B cell (primary cell): ENCODE measurements at regions not wholly inside any gene's neighbourhood (a gene's known extent, or its start where the extent isn't known, plus 50 kb on each side); places are given as distances from the start of the nearest gene placed in this dataset.

ENCODE experiments used
- ATAC-seq: fragments of 200-7000 bp; cut with Tn5 transposase; one replicate; pipeline ENCODE4 v1.10.0; 2021; ENCODE audit warnings: low read depth, mild to moderate bottlenecking, moderate number of reproducible peaks, moderate library complexity
- CTCF ChIA-PET: fragments of 350-600 bp; sonication (Branson Sonifier 250); formaldehyde crosslinking; loops from one replicate; lab custom pipeline; 2021; ENCODE audit warnings: antibody characterized with exemption, inconsistent platforms; lab: Charles Lee
- POLR2A ChIA-PET: fragments of 350-600 bp; sonication (Branson Sonifier 250); formaldehyde crosslinking; loops from one replicate; lab custom pipeline; 2021; ENCODE audit warnings: antibody characterized with exemption; lab: Charles Lee
- DNase-seq: peaks from one replicate; pipeline ENCODE4 v3.0.0; 2013
- H2AFZ ChIP-seq: 2 replicates; pipeline ENCODE4 v1.6.1; 2012; ENCODE audit warnings: mild to moderate bottlenecking, low read depth, low read length; ENCODE audit not compliant: insufficient read depth, poor library complexity, severe bottlenecking
- H3K27ac ChIP-seq, 2 donors: 1 replicate in 1 of 2; 2 replicates in 1 of 2; pipeline ENCODE4 v1.5.1; 2012 to 2013; ENCODE audit warnings: low read length in 2 of 2, mild to moderate bottlenecking in 2 of 2, moderate library complexity in 1 of 2
- H3K27me3 ChIP-seq, 4 experiments: fragments of 200-600 bp in 1 of 4; sonication (generic) in 1 of 4; replicated peaks in 1 of 4; 1 replicate in 2 of 4; 2 replicates in 2 of 4; pipeline versions ENCODE4 v1.6.1 to v1.7.0; 2013 to 2016; ENCODE audit warnings: low read length in 3 of 4, mild to moderate bottlenecking in 2 of 4, mixed read lengths in 1 of 4, moderate library complexity in 1 of 4; ENCODE audit not compliant: insufficient read depth in 4 of 4, control insufficient read depth in 3 of 4; ENCODE audit errors: control extremely low read depth in 1 of 4
- H3K36me3 ChIP-seq, 2 experiments: replicated peaks in 1 of 2; 1 replicate in 1 of 2; 2 replicates in 1 of 2; pipeline versions ENCODE4 v1.6.1 to v1.7.1; 2013; ENCODE audit warnings: low read length in 1 of 2; ENCODE audit not compliant: insufficient read depth in 2 of 2, control insufficient read depth in 1 of 2; ENCODE audit errors: control extremely low read depth in 1 of 2, extremely low read depth in 1 of 2
- H3K4me1 ChIP-seq, 2 donors: fragments of 200-600 bp in 1 of 2; sonication (generic) in 1 of 2; 1 replicate in 1 of 2; 2 replicates in 1 of 2; pipeline versions ENCODE4 v1.5.1 to v1.6.1; 2013 to 2017; ENCODE audit warnings: low read length in 2 of 2; ENCODE audit not compliant: control insufficient read depth in 2 of 2, insufficient read depth in 2 of 2
- H3K4me2 ChIP-seq: replicated peaks from 2 replicates; pipeline ENCODE3; 2012; ENCODE audit warnings: mild to moderate bottlenecking, low read depth, low read length; ENCODE audit not compliant: poor library complexity, severe bottlenecking
- H3K4me3 ChIP-seq, 5 experiments: fragments of 200-600 bp in 1 of 5; sonication (generic) in 1 of 5; 1 replicate in 3 of 5; 2 replicates in 2 of 5; pipeline versions ENCODE4 v1.5.1 to v1.7.0; 2011 to 2016; ENCODE audit warnings: low read length in 4 of 5, mild to moderate bottlenecking in 4 of 5, low read depth in 2 of 5, control low read depth in 1 of 5, moderate library complexity in 1 of 5; ENCODE audit not compliant: insufficient read depth in 1 of 5; ENCODE audit errors: control extremely low read depth in 1 of 5, extremely low read depth in 1 of 5
- H3K79me2 ChIP-seq: fragments of 200-600 bp; sonication (generic); one replicate; pipeline ENCODE4 v1.6.0; 2016; ENCODE audit warnings: low read length; ENCODE audit not compliant: control insufficient read depth, insufficient read depth
- H3K9ac ChIP-seq: fragments of 200-600 bp; sonication (generic); 2 replicates; pipeline ENCODE4 v1.6.1; 2017; ENCODE audit warnings: mild to moderate bottlenecking, low read length, moderate library complexity
- H3K9me3 ChIP-seq, 3 donors: one replicate each; pipeline versions ENCODE4 v1.6.1 to v1.7.1; 2013; ENCODE audit warnings: low read length in 2 of 3; ENCODE audit not compliant: control insufficient read depth in 2 of 3, insufficient read depth in 1 of 3; ENCODE audit errors: control extremely low read depth in 1 of 3
- H4K20me1 ChIP-seq: 2 replicates; pipeline ENCODE4 v1.6.0; 2012; ENCODE audit warnings: mild to moderate bottlenecking, low read length; ENCODE audit not compliant: insufficient read depth, control insufficient read depth, poor library complexity, severe bottlenecking
- H3K27ac Mint-ChIP-seq: one replicate; pipeline ENCODE4 v1.8.0; 2021; ENCODE audit warnings: mixed read lengths
- H3K27me3 Mint-ChIP-seq: one replicate; pipeline ENCODE4 v1.8.0; 2021; ENCODE audit warnings: mixed read lengths
- H3K4me1 Mint-ChIP-seq: one replicate; pipeline ENCODE4 v1.8.0; 2021; ENCODE audit warnings: mixed read lengths
- H3K4me3 Mint-ChIP-seq: one replicate; pipeline ENCODE4 v1.8.0; 2021; ENCODE audit warnings: mixed read lengths
- H3K9me3 Mint-ChIP-seq: one replicate; pipeline ENCODE4 v1.8.0; 2022; ENCODE audit warnings: mixed read lengths; ENCODE audit not compliant: insufficient read depth
- EZH2 ChIP-seq: IDR thresholded peaks from 2 replicates; pipeline ENCODE4 v1.6.1; 2012; ENCODE audit warnings: borderline replicate concordance, low read depth, mild to moderate bottlenecking, moderate library complexity, low read length; ENCODE audit not compliant: insufficient read depth, poor library complexity, severe bottlenecking
- WGBS: methylation state at CpG from one replicate; pipeline ENCODE4 v1.1.5; 2013; ENCODE audit warnings: missing lambda C conversion rate; ENCODE audit not compliant: insufficient coverage; 5-methylcytosine and 5-hydroxymethylcytosine counted together
- intact Hi-C: fragments of 100-400 bp; cut with micrococcal nuclease; formaldehyde crosslinking; loops from one replicate; pipeline ENCODE4 v1.10.0; 2022
- TF ChIP-seq, protein P1 (sequence below): fragments of 200-600 bp; IDR thresholded peaks from one replicate; pipeline ENCODE4 v1.8.0; 2022; ENCODE audit warnings: antibody characterized with exemption, mild to moderate bottlenecking

DNA sequence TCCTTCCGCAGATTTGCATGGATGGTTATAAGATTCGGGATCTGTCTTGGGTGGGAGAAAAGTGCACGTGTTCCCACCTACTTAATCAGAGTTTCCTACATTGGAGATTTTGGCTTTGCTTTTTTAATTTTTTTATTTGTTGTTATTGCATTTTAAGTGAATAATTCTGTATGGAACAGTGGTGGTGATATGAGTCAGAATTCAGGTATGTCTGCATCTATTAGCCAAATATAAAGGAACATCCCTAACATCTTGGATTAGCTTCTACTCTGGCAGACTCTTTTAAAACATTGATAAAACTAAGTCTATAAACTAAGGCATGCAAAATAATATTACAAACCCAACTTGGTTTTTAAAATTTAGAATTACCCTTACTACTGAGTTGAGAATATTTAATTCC, 659.8 kb upstream of the EPHA5 start:
- no peak for DNase-seq
- no peaks in the 10 kb centered on the region for H3K4me1 ChIP-seq
- H3K4me3 ChIP-seq: no peak overlapping the region
- POLR2A ChIA-PET: no interaction called here
- no peak overlapping the region for H2AFZ ChIP-seq
- H3K9ac ChIP-seq: no peak overlapping the region
- H3K4me3 Mint-ChIP-seq: no peak overlapping the region
- no peaks in the 10 kb centered on the region for H3K4me1 Mint-ChIP-seq
- no peaks in the 10 kb centered on the region for H3K9me3 ChIP-seq
- H3K79me2 ChIP-seq: no peaks in the 10 kb centered on the region
- H3K27me3 ChIP-seq: no peaks in the 10 kb centered on the region
- no peak for ATAC-seq
- CTCF ChIA-PET: no interaction called here
- no peak for TF ChIP-seq EZH2
- TF ChIP-seq, protein P1, sequence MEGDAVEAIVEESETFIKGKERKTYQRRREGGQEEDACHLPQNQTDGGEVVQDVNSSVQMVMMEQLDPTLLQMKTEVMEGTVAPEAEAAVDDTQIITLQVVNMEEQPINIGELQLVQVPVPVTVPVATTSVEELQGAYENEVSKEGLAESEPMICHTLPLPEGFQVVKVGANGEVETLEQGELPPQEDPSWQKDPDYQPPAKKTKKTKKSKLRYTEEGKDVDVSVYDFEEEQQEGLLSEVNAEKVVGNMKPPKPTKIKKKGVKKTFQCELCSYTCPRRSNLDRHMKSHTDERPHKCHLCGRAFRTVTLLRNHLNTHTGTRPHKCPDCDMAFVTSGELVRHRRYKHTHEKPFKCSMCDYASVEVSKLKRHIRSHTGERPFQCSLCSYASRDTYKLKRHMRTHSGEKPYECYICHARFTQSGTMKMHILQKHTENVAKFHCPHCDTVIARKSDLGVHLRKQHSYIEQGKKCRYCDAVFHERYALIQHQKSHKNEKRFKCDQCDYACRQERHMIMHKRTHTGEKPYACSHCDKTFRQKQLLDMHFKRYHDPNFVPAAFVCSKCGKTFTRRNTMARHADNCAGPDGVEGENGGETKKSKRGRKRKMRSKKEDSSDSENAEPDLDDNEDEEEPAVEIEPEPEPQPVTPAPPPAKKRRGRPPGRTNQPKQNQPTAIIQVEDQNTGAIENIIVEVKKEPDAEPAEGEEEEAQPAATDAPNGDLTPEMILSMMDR: no peak
- H3K36me3 ChIP-seq: no peaks in the 10 kb centered on the region
- H3K27me3 Mint-ChIP-seq: no peaks in the 10 kb centered on the region
- H3K4me2 ChIP-seq: no peak overlapping the region
- no peak overlapping the region for H3K27ac Mint-ChIP-seq
- no peaks in the 10 kb centered on the region for H4K20me1 ChIP-seq
- intact Hi-C loops: no loop called here
- no peak overlapping the region for H3K27ac ChIP-seq
- H3K9me3 Mint-ChIP-seq: no peaks in the 10 kb centered on the region
- no CpG with 5 or more reads among the region's 3 CpGs for WGBS

DNA sequence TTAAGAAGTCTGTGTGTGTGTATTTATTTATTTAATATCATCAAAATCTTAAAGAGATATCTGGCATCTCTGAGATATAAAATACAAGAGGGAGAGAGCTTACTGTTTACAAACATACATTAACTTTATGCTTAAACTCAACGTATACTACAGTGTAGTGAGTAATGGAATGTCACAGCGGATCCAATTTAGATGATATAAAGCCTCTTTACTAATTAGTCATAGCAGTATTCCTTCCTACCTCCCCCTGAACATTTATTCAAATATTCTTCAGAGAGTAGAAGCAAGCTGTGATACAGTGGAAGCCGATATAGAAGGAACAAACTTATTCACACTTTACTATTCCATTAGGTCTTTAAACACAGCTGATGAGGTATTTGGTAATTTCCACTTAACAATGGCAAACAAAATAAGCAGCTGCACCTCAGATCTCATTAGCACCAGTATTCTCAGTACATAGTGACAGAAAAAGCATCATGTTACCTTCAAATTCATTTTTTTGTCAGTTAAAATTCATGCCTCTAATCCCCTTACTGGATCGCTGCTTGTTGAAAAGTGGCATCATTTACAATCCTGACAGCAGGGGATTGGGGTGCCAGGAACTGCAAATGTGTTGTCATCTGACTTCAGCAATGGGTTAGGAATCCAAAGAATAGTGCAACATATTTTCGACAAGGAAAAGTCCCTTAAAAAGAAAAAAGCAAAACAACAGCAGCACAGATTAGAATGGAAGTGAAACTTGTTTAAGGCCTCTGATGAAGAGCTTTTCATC, 658.7 kb upstream of the EPHA5 start:
- Histone ChIP-seq H3K4me3 (no peak overlapping the region), H3K27me3 (no peaks in the 10 kb centered on the region), H3K9me3 (no peaks in the 10 kb centered on the region), H2AFZ (no peak overlapping the region), H3K4me2 (no peak overlapping the region), H3K9ac (no peak overlapping the region), H3K4me1 (no peaks in the 10 kb centered on the region), H4K20me1 (no peaks in the 10 kb centered on the region), H3K79me2 (no peaks in the 10 kb centered on the region), H3K27ac (no peak overlapping the region), H3K36me3 (no peaks in the 10 kb centered on the region)
- WGBS: no CpG with 5 or more reads among the region's 5 CpGs
- TF ChIP-seq, protein P1: no peak
- no peak for TF ChIP-seq EZH2
- no peaks in the 10 kb centered on the region for H3K4me1 Mint-ChIP-seq
- H3K9me3 Mint-ChIP-seq: no peaks in the 10 kb centered on the region
- POLR2A ChIA-PET: no interaction called here
- ATAC-seq (no peak), DNase-seq (no peak)
- CTCF ChIA-PET: no interaction called here
- intact Hi-C loops: no loop called here
- no peak overlapping the region for H3K4me3 Mint-ChIP-seq
- no peaks in the 10 kb centered on the region for H3K27me3 Mint-ChIP-seq
- no peak overlapping the region for H3K27ac Mint-ChIP-seq
